HUES48 (cell line): ENCODE measurements at regions not wholly inside any gene's neighbourhood (a gene's known extent, or its start where the extent isn't known, plus 50 kb on each side); places are given as distances from the start of the nearest gene placed in this dataset.

Source experiments
- H3K27ac ChIP-seq: one replicate; pipeline ENCODE4 v1.7.0; 2013; ENCODE audit warnings: low read depth, low read length, inconsistent platforms
- H3K27me3 ChIP-seq: 2 replicates; pipeline ENCODE4 v1.6.1; 2013; ENCODE audit warnings: mild to moderate bottlenecking, low read length; ENCODE audit not compliant: control insufficient read depth, insufficient read depth
- H3K36me3 ChIP-seq: 2 replicates; pipeline ENCODE4 v1.6.1; 2013; ENCODE audit warnings: low read length; ENCODE audit not compliant: control insufficient read depth, insufficient read depth
- H3K4me1 ChIP-seq: 2 replicates; pipeline ENCODE4 v1.6.1; 2013; ENCODE audit warnings: mild to moderate bottlenecking, low read length; ENCODE audit not compliant: control insufficient read depth, insufficient read depth
- H3K4me3 ChIP-seq: 2 replicates; pipeline ENCODE4 v1.5.1; 2013; ENCODE audit warnings: mild to moderate bottlenecking, low read depth, low read length
- H3K9ac ChIP-seq: 2 replicates; pipeline ENCODE4 v1.6.1; 2013; ENCODE audit warnings: mild to moderate bottlenecking, low read depth, low read length, moderate library complexity
- H3K9me3 ChIP-seq: 2 replicates; pipeline ENCODE4 v1.6.1; 2013; ENCODE audit warnings: low read length; ENCODE audit not compliant: control insufficient read depth, insufficient read depth

DNA sequence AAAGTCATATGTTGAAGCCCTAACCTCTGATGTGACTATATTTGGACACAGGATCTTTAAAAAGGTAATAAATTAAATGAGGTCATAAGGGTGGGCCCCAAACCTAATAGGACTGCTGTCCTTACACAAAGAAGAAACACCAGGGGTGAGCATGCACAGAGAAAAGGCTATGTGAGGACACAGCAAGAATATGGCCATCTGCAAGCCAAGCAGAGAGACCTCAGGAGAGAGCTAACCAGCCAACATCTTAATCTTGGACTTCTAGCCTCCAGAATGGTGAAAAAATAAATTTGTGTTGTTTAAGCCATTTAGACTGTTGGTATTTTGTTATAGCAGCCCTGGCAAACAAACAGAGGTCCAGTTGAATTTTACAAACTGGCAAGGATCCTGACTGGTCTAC lies 223.9 kb downstream of the LTN1 start:
- peaks cover 5% of the 10 kb centered on the region for H3K9me3 ChIP-seq
- H3K4me1 ChIP-seq = no peaks in the 10 kb centered on the region
- H3K4me3 ChIP-seq = no peak overlapping the region
- no peak overlapping the region for H3K9ac ChIP-seq
- no peak overlapping the region for H3K27ac ChIP-seq
- no peaks in the 10 kb centered on the region for H3K27me3 ChIP-seq
- H3K36me3 ChIP-seq = no peaks in the 10 kb centered on the region

DNA sequence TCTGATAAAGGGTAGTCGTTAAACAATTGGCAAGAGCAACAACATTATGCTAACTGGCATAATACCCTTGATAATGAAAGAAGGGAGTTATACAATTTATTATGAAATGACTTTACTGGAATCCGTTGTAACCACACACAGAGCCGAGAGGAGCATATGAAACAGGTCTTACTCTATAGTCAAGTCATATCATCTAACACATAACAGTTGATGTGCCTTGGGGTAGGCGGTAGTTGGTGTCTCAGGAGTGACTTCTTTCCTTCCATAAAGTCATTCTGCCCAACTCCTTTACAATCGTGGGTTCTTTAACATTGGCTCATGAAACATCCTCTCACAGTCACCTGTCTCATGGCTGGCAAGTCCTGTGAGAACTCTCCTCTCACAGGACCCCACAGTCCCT lies 225.2 kb downstream of the LTN1 start:
- H3K4me1 ChIP-seq = no peaks in the 10 kb centered on the region
- H3K9me3 ChIP-seq = peaks cover 5% of the 10 kb centered on the region
- H3K9ac ChIP-seq = no peak overlapping the region
- no peak overlapping the region for H3K27ac ChIP-seq
- no peaks in the 10 kb centered on the region for H3K27me3 ChIP-seq
- H3K36me3 ChIP-seq = no peaks in the 10 kb centered on the region
- no peak overlapping the region for H3K4me3 ChIP-seq

DNA sequence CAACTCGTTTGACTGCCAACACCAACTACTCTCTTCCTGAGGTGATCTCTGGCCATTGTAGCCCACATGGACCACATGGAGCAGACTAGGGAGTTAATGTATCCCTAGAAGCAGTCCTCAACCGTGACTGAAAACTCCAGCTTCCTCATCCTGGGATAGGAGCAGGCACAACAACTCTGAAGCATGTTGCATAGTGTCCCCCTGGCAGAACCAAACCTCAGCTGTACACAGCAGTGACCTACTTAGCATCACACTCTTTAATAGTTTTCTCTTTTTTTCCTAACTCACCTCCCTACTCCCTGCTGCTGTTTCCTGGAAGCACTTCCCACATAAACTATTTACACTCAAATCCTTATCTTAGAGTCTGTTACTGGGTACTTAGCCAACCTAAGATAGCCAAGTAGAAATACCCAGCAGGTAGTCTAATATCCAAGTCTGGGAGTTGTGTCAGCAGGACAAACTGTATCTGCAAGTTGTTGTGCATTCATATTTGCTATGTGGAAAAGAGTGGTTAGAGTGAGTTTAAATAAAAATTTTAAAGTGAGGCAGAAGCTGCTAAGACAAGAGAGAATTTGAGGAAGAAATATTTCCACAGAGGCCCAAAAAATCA lies 228.8 kb downstream of the LTN1 start:
- no peak overlapping the region for H3K9ac ChIP-seq
- H3K4me1 ChIP-seq = no peaks in the 10 kb centered on the region
- no peak overlapping the region for H3K4me3 ChIP-seq
- no peak overlapping the region for H3K27ac ChIP-seq
- no peaks in the 10 kb centered on the region for H3K27me3 ChIP-seq
- H3K36me3 ChIP-seq = no peaks in the 10 kb centered on the region
- H3K9me3 ChIP-seq = peaks cover 5% of the 10 kb centered on the region

DNA sequence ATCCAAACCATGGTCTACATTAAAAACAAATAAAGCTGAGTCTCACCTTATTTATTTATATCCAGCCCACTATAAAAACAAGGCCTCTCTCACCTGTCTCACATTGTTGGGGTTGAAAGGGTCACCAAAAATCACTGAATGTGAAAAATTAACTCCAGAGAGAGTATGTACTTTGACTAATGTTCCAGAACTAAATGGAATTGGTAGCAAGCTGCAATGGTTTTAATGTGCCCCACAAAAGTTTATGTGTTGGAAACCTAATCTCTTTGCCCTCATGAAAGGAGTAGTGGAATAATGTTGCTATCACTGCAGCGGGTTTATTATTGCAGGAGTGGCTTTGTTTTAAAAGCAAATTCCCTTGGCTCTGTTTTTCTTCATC lies 230.3 kb downstream of the LTN1 start:
- Histone ChIP-seq H3K4me3 (no peak overlapping the region), H3K9ac (no peak overlapping the region), H3K27ac (no peak overlapping the region), H3K27me3 (no peaks in the 10 kb centered on the region), H3K9me3 (peaks cover 5% of the 10 kb centered on the region), H3K36me3 (no peaks in the 10 kb centered on the region), H3K4me1 (0 out of 2 replicates have a peak, but pooled peaks cover 1% of the 10 kb centered on the region)

DNA sequence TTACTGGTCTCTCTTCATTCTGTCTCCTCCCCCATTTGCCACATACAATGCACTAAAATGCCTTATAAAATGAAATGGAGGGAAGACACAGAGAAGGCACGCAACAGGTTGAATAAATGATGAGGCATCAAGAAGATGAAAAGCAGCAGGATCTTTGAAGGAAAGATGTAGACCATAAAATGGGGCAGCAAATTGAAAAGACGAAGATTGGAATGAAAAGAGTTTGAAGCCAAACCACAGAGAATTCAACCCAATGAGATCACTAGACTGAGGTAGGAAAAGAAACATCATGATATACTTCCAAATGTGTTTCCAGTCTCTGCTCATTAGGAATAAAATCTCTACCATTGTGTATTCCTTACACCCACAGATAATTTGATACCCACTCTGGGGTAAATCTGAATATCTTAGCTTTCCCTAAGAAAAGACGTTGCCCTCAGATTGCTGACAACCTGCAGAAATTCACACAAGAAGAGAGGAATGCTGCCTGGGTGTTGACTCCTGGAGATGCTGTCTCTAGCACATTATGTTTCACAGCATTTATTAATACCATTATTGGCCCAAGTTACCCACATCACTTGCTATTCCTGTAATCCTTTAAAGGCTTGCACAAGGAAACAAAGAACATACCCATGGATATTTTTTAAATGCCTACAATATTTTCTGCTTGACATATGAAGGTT lies 230.9 kb downstream of the LTN1 start:
- Histone ChIP-seq H3K4me1 (peaks cover 6% of the 10 kb centered on the region), H3K9ac (no peak overlapping the region), H3K9me3 (peaks cover 3% of the 10 kb centered on the region), H3K27ac (no peak overlapping the region), H3K36me3 (no peaks in the 10 kb centered on the region), H3K27me3 (no peaks in the 10 kb centered on the region), H3K4me3 (no peak overlapping the region)

DNA sequence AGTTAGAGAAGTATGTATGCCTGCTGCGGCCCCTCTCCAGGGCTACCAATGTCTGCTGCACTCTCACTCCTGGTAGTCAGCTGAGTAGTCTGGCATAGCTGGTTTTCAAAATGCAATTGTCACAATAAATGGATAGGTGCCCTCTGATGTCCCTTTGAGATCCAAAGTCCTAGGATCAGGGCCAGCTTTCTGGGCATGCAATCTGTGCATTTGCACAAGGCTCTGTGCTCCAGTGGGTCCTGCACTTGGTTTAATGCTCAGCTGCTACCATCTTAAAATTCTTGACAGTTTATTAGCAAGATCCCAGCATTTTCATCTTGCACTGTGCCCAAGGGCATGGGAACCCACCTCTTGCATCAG lies 233.8 kb downstream of the LTN1 start:
- H3K27ac ChIP-seq = no peak overlapping the region
- H3K9me3 ChIP-seq = no peaks in the 10 kb centered on the region
- no peak overlapping the region for H3K4me3 ChIP-seq
- no peaks in the 10 kb centered on the region for H3K36me3 ChIP-seq
- peaks cover 19% of the 10 kb centered on the region for H3K4me1 ChIP-seq
- H3K27me3 ChIP-seq = no peaks in the 10 kb centered on the region
- H3K9ac ChIP-seq = no peak overlapping the region

DNA sequence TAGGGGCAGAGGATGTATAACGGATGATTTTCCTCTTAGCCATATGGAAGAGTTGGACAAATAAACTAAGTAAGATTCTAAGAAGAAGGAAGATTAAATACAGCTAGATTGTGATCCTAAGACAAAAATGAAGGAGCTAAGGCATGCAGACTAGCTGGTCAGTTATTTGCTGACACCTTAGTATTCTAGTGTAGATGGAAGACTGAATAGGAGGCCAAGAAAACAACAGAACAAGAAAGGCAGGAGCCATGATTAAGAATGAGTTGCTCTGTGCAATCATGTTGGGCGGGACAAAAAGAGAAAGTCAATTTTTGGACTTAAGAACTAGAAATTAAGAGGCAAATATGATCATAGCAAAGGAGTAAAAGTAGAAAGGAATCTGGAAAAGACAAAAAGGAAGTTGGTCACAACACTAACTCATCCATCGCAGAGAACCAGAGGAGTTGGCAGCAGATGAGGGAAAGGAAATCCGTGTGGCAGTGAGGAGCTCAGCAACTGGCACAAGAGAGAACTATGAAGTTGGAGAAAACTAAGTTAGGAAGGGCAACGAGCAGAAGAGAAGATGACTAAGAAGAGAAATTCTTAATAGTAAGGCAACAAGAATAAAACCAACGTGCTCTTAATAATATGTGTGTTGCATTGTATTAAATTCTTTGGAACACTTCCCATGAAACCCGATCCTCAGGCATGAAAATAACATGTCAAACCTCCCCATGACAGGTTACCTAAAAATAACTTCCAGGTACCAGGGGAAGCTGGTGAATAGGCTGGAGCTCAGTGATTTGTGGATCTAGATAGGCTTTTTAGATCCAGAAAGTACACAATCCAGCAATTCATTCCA lies 234.4 kb downstream of the LTN1 start:
- no peaks in the 10 kb centered on the region for H3K9me3 ChIP-seq
- H3K27ac ChIP-seq = no peak overlapping the region
- peaks cover 19% of the 10 kb centered on the region for H3K4me1 ChIP-seq
- no peaks in the 10 kb centered on the region for H3K27me3 ChIP-seq
- no peak overlapping the region for H3K4me3 ChIP-seq
- H3K9ac ChIP-seq = no peak overlapping the region
- H3K36me3 ChIP-seq = no peaks in the 10 kb centered on the region

DNA sequence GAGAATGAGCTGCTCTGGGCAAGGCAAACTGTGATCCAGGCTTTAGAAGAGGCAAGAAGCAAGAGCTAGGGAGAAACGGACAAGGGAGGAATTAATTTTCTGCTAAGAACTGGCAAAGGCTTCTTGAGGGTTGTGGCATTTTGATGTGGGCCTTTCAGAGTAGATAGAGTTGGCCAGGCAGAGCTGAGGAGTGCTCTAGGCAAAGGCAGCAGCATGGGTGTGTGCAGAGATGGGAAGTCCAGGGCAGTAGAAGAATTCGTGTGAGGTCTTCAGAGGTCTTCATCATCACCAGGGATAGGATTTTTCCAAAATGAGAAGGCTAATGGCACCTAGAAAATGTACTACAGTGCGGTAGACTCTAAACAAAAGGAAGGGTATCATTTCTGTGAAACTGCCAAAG lies 237.8 kb downstream of the LTN1 start:
- no peak overlapping the region for H3K27ac ChIP-seq
- H3K36me3 ChIP-seq = no peaks in the 10 kb centered on the region
- H3K9ac ChIP-seq = no peak overlapping the region
- H3K4me1 ChIP-seq = peaks cover 19% of the 10 kb centered on the region
- H3K4me3 ChIP-seq = no peak overlapping the region
- no peaks in the 10 kb centered on the region for H3K27me3 ChIP-seq
- no peaks in the 10 kb centered on the region for H3K9me3 ChIP-seq

DNA sequence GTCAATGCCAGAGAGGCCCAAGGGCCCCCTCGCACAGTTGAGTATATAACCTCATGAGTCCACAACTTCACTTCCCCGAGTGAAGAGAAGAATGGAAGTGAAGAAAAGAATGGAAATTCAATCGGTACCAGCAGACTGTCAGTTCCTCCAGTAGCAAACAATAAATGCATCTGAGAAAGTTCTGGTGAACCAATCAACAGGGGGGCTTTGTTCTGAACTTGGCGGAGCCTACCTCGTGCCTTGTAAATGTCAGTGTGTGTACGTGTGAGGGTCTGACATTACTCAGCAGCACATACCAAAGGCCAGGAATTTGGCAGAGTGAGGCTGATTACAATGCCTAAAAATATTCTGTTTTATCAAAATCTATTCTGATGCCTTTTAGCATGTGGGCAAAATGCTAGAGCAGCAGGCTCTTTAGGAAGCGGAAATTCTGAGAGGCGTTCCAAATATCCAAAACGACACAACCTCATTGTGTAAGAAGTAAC lies 238.5 kb downstream of the LTN1 start:
- Histone ChIP-seq H3K27me3 (no peaks in the 10 kb centered on the region), H3K27ac (no peak overlapping the region), H3K4me3 (no peak overlapping the region), H3K4me1 (peaks cover 19% of the 10 kb centered on the region), H3K9me3 (no peaks in the 10 kb centered on the region), H3K9ac (no peak overlapping the region), H3K36me3 (no peaks in the 10 kb centered on the region)

DNA sequence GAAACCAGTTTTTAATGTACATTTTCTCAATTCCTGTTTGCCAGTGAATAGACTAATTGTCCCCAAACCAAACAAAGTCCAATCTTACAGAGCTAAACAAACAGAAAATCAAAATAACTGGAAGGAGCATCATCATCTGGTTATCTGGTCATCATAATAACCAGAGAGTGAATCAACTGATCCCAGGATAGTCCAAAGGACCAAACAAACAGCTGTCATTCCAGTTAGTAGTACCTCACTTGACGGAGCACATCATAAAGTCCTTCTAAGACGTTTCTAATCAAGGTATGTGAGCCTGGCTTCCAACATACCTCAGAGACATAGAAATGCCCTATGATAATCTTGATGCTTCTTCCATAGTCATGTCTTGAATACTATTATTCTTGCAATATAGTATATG lies 240.5 kb downstream of the LTN1 start:
- Histone ChIP-seq H3K36me3 (no peaks in the 10 kb centered on the region), H3K9ac (no peak overlapping the region), H3K9me3 (no peaks in the 10 kb centered on the region), H3K27me3 (no peaks in the 10 kb centered on the region), H3K4me3 (no peak overlapping the region), H3K27ac (no peak overlapping the region), H3K4me1 (peaks cover 16% of the 10 kb centered on the region)

DNA sequence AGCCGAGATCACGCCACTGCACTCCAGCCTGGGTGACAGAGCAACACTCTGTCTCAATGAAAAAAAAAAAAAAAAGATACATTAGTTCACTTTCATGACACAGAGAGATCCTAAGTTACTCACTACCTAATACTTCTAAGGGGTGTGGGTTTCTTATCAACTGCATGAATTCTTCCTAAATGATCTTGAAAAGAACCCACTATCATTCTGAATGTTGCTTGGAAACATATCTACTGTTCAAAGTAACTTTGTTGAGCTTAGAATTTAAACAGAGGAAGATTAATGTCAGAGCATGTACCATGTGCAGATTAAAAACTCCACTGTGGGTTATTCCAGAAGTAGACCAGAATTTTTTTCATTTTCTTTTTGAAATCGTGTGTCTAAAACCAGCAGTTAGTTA lies 241.5 kb downstream of the LTN1 start:
- H3K27ac ChIP-seq = no peak overlapping the region

More for the DNA sequence above, 241.5 kb downstream of the LTN1 start:
- H3K27me3 ChIP-seq = no peaks in the 10 kb centered on the region
- no peak overlapping the region for H3K9ac ChIP-seq
- no peaks in the 10 kb centered on the region for H3K36me3 ChIP-seq
- no peak overlapping the region for H3K4me3 ChIP-seq
- peaks cover 6% of the 10 kb centered on the region for H3K4me1 ChIP-seq
- no peaks in the 10 kb centered on the region for H3K9me3 ChIP-seq
